Trophoblast cell (in vitro differentiated cells and primary cell): ENCODE measurements at regions not wholly inside any gene's neighbourhood (a gene's known extent, or its start where the extent isn't known, plus 50 kb on each side); places are given as distances from the start of the nearest gene placed in this dataset.
A peak's percentile ranks its signal among the peaks of the same experiment; 100 is the strongest.

Source experiments
- DNase-seq, 2 donors: peaks; one replicate each; pipeline ENCODE4 v3.0.0-alpha.2; 2016
- H2AFZ ChIP-seq: 2 replicates; pipeline ENCODE4 v1.6.1; 2013; ENCODE audit warnings: low read length, moderate library complexity, mild to moderate bottlenecking; ENCODE audit not compliant: insufficient read depth, poor library complexity
- H2AK5ac ChIP-seq: 2 replicates; pipeline ENCODE4 v1.6.1; 2013; ENCODE audit warnings: mild to moderate bottlenecking, low read length
- H2BK120ac ChIP-seq: 2 replicates; pipeline ENCODE4 v1.6.1; 2013; ENCODE audit warnings: low read length, mild to moderate bottlenecking, moderate library complexity; ENCODE audit not compliant: insufficient read depth, poor library complexity
- H2BK12ac ChIP-seq: 2 replicates; pipeline ENCODE4 v1.6.1; 2013; ENCODE audit warnings: mild to moderate bottlenecking, low read length, moderate library complexity
- H2BK5ac ChIP-seq: 2 replicates; pipeline ENCODE4 v1.6.1; 2013; ENCODE audit warnings: low read length, low read depth, moderate library complexity, mild to moderate bottlenecking; ENCODE audit not compliant: poor library complexity
- H3K14ac ChIP-seq: 2 replicates; pipeline ENCODE4 v1.6.1; 2013; ENCODE audit warnings: mild to moderate bottlenecking, low read length
- H3K18ac ChIP-seq: 2 replicates; pipeline ENCODE4 v1.6.1; 2013; ENCODE audit warnings: mild to moderate bottlenecking, low read length
- H3K23ac ChIP-seq: 2 replicates; pipeline ENCODE4 v1.6.1; 2013; ENCODE audit warnings: low read length
- H3K27ac ChIP-seq: 2 replicates; pipeline ENCODE4 v1.5.1; 2013; ENCODE audit warnings: low read depth, mild to moderate bottlenecking, inconsistent platforms, low read length, moderate library complexity
- H3K27me3 ChIP-seq: 2 replicates; pipeline ENCODE4 v1.6.1; 2013; ENCODE audit warnings: inconsistent platforms, mild to moderate bottlenecking, low read length, moderate library complexity; ENCODE audit not compliant: insufficient read depth
- H3K36me3 ChIP-seq, 2 experiments: 1 replicate in 1 of 2; 2 replicates in 1 of 2; pipeline ENCODE4 v1.6.1; 2013; ENCODE audit warnings: low read length in 2 of 2, mild to moderate bottlenecking in 2 of 2, moderate library complexity in 1 of 2; ENCODE audit not compliant: insufficient read depth in 2 of 2, control insufficient read depth in 1 of 2
- H3K4ac ChIP-seq: 2 replicates; pipeline ENCODE4 v1.6.1; 2013; ENCODE audit warnings: low read depth, mild to moderate bottlenecking, low read length, moderate library complexity
- H3K4me1 ChIP-seq, 2 experiments: 1 replicate in 1 of 2; 2 replicates in 1 of 2; pipeline ENCODE4 v1.6.1; 2013; ENCODE audit warnings: low read length in 2 of 2, mild to moderate bottlenecking in 2 of 2, moderate library complexity in 1 of 2; ENCODE audit not compliant: insufficient read depth in 2 of 2, control insufficient read depth in 1 of 2
- H3K4me2 ChIP-seq: 2 replicates; pipeline ENCODE4 v1.6.1; 2013; ENCODE audit warnings: inconsistent platforms, mild to moderate bottlenecking, low read length, moderate library complexity
- H3K4me3 ChIP-seq: 2 replicates; pipeline ENCODE4 v1.5.1; 2013; ENCODE audit warnings: mild to moderate bottlenecking, low read depth, low read length, inconsistent platforms
- H3K79me1 ChIP-seq: one replicate; pipeline ENCODE4 v1.6.1; 2013; ENCODE audit warnings: low read length
- H3K79me2 ChIP-seq: 2 replicates; pipeline ENCODE4 v1.6.1; 2013; ENCODE audit warnings: low read length, mild to moderate bottlenecking; ENCODE audit not compliant: control insufficient read depth, insufficient read depth, poor library complexity
- H3K9ac ChIP-seq: 2 replicates; pipeline ENCODE4 v1.6.1; 2013; ENCODE audit warnings: mild to moderate bottlenecking, low read length
- H3K9me3 ChIP-seq: 2 replicates; pipeline ENCODE4 v1.6.1; 2013; ENCODE audit warnings: low read depth, mild to moderate bottlenecking, control low read depth, inconsistent platforms, low read length; ENCODE audit not compliant: insufficient read depth
- H4K12ac ChIP-seq: 2 replicates; pipeline ENCODE4 v1.6.1; 2013; ENCODE audit warnings: low read depth, mild to moderate bottlenecking, low read length, moderate library complexity
- H4K8ac ChIP-seq: 2 replicates; pipeline ENCODE4 v1.6.1; 2013; ENCODE audit warnings: low read depth, mild to moderate bottlenecking, low read length, moderate library complexity
- H4K91ac ChIP-seq: one replicate; pipeline ENCODE4 v1.6.1; 2013; ENCODE audit warnings: low read depth, mild to moderate bottlenecking, low read length, moderate library complexity
- WGBS: extraction: QIAGEN DNeasy Blood & Tissue Kit; methylation state at CpG from one replicate; pipeline ENCODE4 v1.1.7; 2013; ENCODE audit warnings: missing lambda C conversion rate; ENCODE audit not compliant: insufficient read length, insufficient coverage; ENCODE audit errors: extremely low coverage; 5-methylcytosine and 5-hydroxymethylcytosine counted together

DNA sequence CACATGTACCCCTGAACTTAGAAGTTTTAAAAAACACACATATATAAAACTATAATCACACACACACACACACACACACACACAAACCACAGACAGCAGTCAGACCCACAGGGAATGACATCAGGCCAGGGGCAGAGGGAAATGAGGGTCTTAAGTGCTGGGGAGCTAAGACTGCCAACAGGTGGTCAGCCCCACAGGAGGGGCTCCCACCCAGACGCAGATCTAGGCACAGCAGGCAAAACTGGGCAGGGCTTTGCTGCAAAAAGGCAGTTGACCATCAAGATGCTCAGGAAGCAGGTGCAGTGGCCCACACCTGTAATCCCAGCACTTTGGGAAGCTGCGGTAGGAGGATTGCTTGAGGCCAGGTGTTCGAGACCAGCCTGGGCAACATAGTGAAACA is 121.0 kb upstream of the LSM14A start:
- no peak overlapping the region for H3K9ac ChIP-seq
- no peak overlapping the region for H3K4me3 ChIP-seq
- no peaks in the 10 kb centered on the region for H3K36me3 ChIP-seq
- H3K27me3 ChIP-seq = no peaks in the 10 kb centered on the region
- H3K4ac ChIP-seq = no peak overlapping the region
- H4K8ac ChIP-seq = no peak overlapping the region
- H3K79me2 ChIP-seq = no peaks in the 10 kb centered on the region
- no peak overlapping the region for H4K91ac ChIP-seq
- H2BK5ac ChIP-seq = no peak overlapping the region
- no peaks in the 10 kb centered on the region for H3K4me1 ChIP-seq
- no peak overlapping the region for H3K4me2 ChIP-seq
- no peaks in the 10 kb centered on the region for H3K79me1 ChIP-seq
- no peak for DNase-seq
- no peak overlapping the region for H3K18ac ChIP-seq
- no peak overlapping the region for H2BK120ac ChIP-seq
- no peak overlapping the region for H3K23ac ChIP-seq
- WGBS = no CpG with 5 or more reads among the region's 3 CpGs
- H3K14ac ChIP-seq = no peak overlapping the region
- no peaks in the 10 kb centered on the region for H3K9me3 ChIP-seq
- no peak overlapping the region for H4K12ac ChIP-seq
- H2AK5ac ChIP-seq = no peak overlapping the region
- H3K27ac ChIP-seq = no peak overlapping the region
- H2BK12ac ChIP-seq = no peak overlapping the region
- H2AFZ ChIP-seq = no peak overlapping the region

DNA sequence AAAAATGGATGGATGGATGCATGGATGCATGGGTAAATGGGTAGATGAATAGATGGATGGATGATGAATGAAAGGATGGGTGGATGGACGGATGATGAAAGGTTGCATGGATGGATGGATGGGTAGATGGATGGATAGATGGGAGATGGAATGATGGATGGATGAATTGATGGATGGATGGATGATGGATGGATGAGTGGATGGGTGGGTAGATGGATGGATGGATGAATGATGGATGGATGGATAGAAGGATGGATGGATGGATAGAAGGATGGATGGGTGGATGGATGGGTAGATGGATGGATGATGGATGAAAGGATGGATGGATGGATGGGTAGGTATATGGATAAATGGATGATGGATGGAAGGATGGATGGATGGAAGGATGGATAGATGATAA is 115.1 kb upstream of the LSM14A start:
- WGBS = 100% methylated on average over 1 of the region's 1 CpG

DNA sequence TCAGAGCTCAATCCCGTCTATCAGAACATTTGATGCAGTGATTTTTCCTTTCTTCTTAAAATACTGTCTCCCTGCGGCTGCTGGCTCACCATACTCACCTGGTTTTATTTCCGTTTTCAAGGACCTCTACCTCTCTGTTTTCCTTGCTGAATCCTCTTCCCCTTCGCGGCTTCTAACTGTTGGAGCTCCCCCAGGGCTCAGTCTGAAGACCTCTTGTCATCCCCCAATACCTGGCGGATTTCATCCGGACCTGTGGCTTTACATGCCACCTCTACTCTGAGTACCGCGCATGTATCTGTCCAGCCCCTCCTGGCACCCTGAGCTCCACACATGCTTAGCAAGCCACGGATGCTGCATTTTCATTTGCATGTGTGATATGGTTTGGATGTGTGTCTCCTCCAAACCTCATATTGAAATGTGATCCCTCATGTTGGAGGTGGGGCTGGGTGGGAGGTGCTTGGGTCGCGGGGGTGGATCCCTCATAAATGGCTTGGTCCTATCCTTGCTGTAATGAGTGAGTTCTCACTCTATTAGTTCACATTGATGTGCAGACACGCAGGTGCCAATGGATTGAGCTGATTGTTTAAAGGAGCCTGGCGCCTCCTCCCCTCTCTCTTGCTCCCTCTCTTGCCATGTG is 106.2 kb upstream of the LSM14A start:
- Histone ChIP-seq H4K12ac (no peak overlapping the region), H2BK120ac (no peak overlapping the region), H2BK5ac (no peak overlapping the region), H4K91ac (no peak overlapping the region), H3K27ac (no peak overlapping the region), H2AFZ (no peak overlapping the region), H3K9me3 (no peaks in the 10 kb centered on the region), H3K36me3 (no peaks in the 10 kb centered on the region), H2AK5ac (no peak overlapping the region), H3K79me1 (no peaks in the 10 kb centered on the region), H3K27me3 (no peaks in the 10 kb centered on the region), H3K79me2 (no peaks in the 10 kb centered on the region), H3K23ac (no peak overlapping the region), H3K14ac (no peak overlapping the region), H4K8ac (no peak overlapping the region), H2BK12ac (no peak overlapping the region), H3K9ac (no peak overlapping the region), H3K4me3 (no peak overlapping the region), H3K18ac (no peak overlapping the region), H3K4me2 (no peak overlapping the region), H3K4ac (no peak overlapping the region), H3K4me1 (no peaks in the 10 kb centered on the region)
- no peak for DNase-seq
- WGBS = no CpG with 5 or more reads among the region's 14 CpGs

More for the DNA sequence above, 115.1 kb upstream of the LSM14A start:
- Histone ChIP-seq H2BK120ac (no peak overlapping the region), H4K8ac (no peak overlapping the region), H4K12ac (no peak overlapping the region), H3K4me3 (no peak overlapping the region), H3K4me2 (no peak overlapping the region), H3K79me2 (no peaks in the 10 kb centered on the region), H3K36me3 (no peaks in the 10 kb centered on the region), H3K4ac (no peak overlapping the region), H3K9me3 (peaks cover 2% of the 10 kb centered on the region), H4K91ac (no peak overlapping the region), H3K27me3 (no peaks in the 10 kb centered on the region), H2BK5ac (no peak overlapping the region), H3K79me1 (no peaks in the 10 kb centered on the region), H3K27ac (no peak overlapping the region), H2BK12ac (no peak overlapping the region), H2AFZ (no peak overlapping the region), H3K14ac (no peak overlapping the region), H3K9ac (no peak overlapping the region), H2AK5ac (no peak overlapping the region), H3K4me1 (no peaks in the 10 kb centered on the region), H3K18ac (no peak overlapping the region), H3K23ac (no peak overlapping the region)
- no peak for DNase-seq

DNA sequence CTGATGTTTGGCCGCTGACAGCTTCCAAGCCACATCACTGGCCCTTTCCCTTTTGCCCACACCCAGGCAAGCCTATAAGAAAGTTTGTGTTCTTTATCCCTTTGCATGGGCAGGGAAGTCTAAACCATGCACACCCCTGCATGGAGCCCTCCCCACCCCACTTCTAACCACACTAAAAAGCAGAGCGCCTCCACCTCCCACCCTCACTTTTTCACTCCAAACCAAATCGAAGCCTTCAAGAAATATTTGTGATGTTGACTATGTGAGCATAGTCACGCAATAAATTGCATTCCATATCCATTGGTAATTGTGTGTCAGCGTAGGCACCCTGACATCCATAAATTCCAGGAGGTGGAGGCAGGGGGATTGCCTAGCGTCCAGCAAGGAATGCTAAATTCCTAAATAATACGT is 104.4 kb upstream of the LSM14A start:
- peak; percentile 55 to 63 for DNase-seq
- Histone ChIP-seq H3K9me3 (no peaks in the 10 kb centered on the region), H2BK120ac (no peak overlapping the region), H2BK5ac (no peak overlapping the region), H3K36me3 (no peaks in the 10 kb centered on the region), H3K27me3 (no peaks in the 10 kb centered on the region), H3K23ac (no peak overlapping the region), H3K4me2 (no peak overlapping the region), H3K79me1 (no peaks in the 10 kb centered on the region), H2AFZ (no peak overlapping the region), H3K4me3 (no peak overlapping the region), H2AK5ac (no peak overlapping the region), H3K14ac (no peak overlapping the region), H3K18ac (no peak overlapping the region), H2BK12ac (no peak overlapping the region), H3K79me2 (no peaks in the 10 kb centered on the region), H3K9ac (no peak overlapping the region), H4K8ac (no peak overlapping the region), H3K4ac (no peak overlapping the region), H3K27ac (no peak overlapping the region), H4K12ac (no peak overlapping the region), H4K91ac (no peak overlapping the region), H3K4me1 (no peaks in the 10 kb centered on the region)
- no CpG with 5 or more reads among the region's 7 CpGs for WGBS
